ENCODE measurements at regions not wholly inside any gene's neighbourhood (a gene's known extent, or its start where the extent isn't known, plus 50 kb on each side); places are given as distances from the start of the nearest gene placed in this dataset.
"Not testable (repeated sequence)": the region's sequence is repeated elsewhere in the genome, so short reads cannot be mapped to it uniquely, and the experiment has no call there.

DNA sequence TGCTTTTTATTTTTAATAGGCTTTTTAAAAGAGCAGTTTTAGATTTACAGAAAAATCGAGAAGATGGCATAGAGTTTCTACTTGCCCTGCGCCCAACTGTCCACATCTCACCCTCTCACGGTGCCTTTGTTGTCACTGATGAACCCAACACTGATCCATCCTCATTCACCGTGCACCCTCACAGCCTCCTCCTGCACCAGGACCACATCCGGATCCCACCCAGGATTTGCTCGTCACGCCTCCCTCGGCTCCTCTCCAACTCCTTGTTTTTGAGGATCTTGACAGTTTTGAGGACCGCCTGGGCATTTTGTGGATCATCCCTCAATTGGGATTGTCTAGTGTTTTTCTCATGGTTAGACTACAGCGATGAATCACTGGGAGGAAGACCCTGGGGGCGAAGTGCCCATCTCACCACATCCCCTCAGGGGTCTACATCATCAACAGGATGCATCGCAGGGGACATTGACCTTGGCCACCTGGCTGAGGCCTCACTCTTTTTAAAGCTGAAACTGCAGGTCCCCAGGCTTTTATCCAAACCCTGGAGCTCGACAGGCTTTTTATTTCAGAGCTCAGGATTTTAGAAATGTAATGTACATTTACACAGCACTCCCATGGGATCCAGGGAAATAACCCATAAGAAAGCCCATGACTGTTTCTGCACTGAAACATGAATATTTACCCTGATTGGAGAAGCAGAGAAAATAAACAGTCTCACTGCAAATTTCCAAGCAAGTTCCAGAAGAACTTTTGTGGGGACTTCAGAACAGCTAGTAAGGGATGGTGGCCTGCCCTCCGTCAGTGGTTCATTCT is 71.8 kb upstream of the ZNF469 start:
- no peak for DNase-seq (ENCODE audit: extremely low read depth, low read depth)

DNA sequence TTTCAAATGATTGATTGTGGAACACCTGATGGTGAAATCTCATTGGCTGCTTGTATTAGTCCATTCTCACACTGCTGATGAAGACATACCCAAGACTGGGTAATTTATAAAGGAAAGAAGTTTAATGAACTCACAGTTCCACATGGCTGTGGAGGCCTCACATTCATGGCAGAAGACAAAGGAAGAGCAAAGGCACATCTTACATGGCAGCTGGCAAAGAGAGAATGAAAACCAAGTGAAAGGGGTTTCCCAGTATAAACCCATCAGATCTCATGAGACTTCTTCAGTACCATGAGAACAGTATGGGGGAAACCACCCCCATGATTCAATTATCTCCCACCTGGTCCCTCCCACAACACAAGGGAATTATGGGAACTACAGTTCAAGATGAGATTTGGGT is 70.9 kb upstream of the ZNF469 start:
- not testable (repeated sequence) for DNase-seq (ENCODE audit: extremely low read depth, low read depth)

DNA sequence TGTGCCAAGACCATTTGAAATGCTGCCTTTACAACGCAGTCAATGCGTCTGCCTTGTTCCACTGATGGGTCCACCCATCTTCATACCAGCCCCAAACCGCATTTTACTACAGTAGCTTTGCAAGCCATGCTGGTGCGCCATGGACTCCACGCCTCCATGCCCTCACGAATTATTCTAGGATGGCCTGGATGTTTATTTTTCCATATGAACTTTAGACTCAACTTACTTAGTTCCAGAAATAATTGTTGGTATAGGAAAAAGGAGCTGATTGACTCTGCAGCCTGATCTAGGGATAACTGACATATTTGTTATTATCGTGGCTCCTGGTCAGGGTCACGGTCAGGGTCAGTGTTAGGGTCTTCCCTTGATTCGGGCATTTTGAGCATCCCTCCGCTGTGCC is 70.0 kb upstream of the ZNF469 start:
- DNase-seq (ENCODE audit: extremely low read depth, low read depth), result no peak

DNA sequence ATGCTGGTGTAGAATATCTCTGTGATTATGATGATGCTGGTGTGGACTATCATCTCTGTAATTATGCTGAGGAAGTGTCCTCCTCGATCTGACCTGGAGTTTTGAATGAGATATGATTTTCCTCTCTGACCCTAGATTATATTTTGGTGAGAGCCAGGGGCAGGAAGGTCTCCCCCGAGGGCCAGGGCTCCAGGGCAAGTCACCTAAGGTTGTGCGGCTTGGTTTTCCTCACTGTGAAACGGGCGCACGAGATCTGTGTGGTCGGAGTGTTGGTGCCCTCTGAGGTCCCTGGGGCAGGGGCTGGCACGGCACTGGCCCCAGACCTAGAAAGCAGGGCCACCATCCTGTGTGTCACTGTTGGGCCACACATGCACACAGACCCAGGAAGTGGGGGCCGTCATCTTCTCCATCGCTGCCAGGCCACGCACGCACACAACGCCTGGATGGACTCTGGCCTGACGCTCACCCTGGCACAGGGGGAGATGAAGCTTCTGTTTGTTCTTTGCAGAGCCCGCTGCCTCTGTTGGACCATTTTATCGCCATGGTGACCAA is 67.7 kb upstream of the ZNF469 start:
- no peak for DNase-seq (ENCODE audit: extremely low read depth, low read depth)

DNA sequence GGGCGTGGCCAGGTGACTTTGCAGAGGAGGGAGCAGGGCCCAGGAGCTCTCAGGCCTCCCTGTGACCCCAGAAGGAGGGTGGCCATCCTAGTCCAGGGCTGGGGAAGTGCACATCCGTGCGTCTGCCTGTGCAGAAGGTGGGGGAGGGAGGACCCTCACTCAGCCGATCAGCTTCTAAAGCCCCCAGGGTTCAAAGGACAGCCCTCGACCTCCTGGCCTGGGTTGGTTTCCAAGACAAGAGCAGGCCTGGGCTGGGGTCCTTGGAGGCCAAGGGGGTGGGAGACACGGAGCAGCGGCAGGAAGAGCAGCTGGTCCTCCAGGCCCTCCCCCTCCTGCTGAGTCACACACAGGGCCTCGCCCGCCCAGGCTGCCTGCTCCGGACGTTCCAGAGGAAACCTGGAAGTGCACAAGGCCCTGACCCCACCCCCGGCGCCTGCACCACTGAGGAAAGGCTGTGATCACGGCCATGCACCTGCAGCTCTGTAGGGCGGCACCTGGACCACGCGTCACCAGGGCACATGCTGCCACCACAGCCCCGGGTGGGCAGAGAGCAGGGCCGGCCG is 67.1 kb upstream of the ZNF469 start:
- peak; percentile 69 for DNase-seq (ENCODE audit: extremely low read depth, low read depth)

DNA sequence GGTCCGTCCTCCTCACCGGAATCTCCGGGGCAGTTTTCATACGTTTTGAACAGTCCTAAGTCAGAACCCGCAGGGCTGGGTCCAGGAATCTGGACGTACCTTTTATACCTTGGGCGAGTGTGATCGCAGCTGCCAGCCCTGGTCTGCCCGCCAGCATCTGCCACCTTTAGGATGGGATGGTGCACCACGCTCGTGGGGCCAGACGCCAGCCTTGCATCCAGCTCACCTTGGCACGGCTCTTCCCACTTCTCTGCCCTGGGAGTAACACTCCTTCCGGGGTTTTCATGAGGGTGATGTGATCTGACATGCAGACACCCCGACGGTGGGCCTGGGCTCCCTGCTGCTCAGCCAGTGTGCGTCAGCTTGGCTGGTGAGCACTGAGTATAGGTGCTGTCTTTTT is 66.6 kb upstream of the ZNF469 start:
- DNase-seq (ENCODE audit: extremely low read depth, low read depth), result no peak

DNA sequence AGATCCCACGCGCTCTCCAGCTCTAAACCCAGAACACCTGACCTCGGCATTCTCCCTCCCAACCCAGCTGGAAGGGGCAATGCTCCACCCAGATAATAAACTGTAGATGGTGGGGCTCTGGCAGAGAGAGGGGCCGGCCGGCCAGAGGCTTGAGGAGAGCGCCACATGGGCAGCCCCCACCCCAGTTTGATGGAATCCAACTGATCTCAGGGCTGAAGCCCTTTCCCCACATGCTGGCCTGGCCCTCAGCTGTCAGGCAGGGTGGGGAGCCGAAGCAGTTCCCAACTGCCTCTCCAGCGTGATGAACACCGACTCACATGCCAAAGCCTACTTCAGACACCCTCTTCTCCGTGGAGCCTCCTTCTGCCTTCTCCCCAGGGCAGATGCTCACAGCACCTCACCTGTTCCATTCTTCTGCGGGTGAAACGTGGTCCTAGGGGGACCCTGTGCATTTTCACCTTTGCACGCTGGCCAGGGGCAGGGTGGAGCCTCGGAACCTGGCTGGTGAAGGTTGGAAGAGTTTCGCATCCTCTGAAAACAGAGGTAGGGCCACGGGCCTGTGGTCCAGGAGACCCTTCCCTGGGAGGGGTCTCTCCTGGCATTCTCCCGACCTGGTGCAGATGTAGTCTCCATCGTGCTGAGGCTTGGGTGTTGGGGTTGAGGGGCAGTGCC is 65.7 kb upstream of the ZNF469 start:
- no peak for DNase-seq (ENCODE audit: extremely low read depth, low read depth)

DNA sequence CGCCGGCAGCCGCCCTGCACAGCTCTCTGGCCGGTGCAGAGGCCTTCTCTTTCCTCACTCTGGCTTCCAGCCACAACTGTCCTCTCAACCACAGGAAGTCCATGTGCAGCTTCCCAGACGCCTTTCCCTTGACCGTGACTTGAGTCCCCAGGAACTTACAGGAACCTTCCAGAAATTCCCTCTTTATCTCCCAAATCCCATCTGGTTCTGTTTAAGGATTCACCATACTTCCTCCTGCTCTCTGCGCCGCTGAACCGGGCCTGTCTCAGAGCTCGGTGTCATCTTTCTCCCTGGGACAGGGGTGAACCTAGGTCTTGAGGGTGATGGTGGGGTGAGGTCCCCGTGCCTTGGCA is 65.2 kb upstream of the ZNF469 start:
- no peak for DNase-seq (ENCODE audit: extremely low read depth, low read depth)

DNA sequence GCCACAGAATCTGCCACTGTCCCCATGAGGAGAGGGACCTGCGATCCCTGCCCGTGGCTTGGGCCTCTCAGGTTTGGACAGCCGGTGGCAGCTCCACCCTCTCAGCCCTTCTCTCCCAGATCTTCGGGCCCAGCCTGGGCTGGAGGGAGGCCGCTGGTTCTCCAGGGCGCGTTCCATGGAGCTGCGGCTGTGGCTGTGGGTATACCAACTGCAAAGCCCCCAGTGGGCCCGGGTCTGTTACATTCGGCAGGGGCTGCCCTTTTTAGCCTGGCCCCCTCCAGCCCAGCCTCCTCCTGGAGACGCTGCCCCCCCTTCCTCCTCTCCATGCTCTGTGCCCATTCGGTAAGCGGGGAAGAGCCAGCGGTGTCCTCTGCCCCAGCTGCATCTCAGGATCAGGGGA is 64.7 kb upstream of the ZNF469 start:
- DNase-seq (ENCODE audit: extremely low read depth, low read depth), result no peak

DNA sequence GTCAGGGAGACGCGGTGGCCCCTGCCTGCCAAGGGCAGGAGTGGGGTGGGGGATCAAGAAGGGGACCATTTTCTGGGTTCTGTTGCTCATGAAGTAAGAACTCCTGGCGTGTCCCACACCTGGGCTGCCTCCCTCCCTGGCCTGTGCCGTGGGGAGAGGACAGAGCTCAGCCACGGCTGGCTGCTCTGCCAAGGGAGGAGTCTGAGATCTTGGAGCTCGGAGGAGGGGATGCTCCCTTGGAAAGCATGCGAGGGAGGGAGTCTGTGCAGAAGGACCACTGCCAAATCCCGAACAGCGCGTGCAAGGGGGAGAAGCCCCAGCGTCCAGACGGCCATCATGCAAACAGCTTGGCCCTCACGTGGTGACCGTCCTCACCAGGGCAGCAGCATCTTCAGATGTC is 64.2 kb upstream of the ZNF469 start:
- no peak for DNase-seq (ENCODE audit: extremely low read depth, low read depth)

DNA sequence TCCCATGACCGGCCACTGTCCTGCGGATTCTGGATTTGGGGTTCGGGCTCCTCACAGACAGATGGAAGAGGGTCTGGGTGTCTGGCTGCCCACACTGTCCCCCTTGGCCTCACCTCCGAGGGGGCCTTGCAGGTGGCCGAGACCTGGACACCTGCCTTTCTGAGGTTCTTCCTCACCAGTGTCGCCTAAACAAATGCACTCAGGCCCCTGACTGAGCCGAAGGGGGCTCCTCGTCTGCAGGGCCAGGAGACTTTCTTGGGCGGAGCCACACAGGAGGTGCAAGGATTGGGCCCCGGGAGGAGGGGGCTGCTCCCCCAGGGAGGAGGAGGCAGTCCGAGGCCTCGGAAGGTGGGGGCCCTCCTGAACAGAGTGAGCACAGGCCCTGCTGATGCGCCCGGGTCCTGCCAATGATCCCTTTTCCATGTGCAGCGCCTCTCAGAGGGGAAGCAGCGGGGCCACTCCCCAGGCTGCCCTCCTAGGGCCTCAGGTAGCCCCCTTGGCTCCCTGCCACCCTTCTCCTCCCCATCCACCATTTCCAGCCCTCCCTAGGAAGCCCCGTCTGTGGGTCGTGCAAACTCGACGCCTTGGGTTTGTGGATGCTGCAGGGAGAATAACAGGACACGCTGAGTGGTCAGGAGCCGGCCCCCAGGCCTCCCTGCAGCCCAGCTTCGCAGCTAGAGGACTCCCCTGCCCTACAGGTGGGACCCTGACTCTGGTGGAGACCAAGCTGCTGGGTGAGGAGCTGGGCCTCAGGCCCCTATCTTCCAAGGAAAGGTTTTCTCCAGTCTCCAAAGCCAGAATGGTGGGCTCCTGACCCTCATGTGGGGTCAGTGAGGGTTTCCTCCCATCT is 63.4 kb upstream of the ZNF469 start:
- no peak for DNase-seq (ENCODE audit: extremely low read depth, low read depth)

DNA sequence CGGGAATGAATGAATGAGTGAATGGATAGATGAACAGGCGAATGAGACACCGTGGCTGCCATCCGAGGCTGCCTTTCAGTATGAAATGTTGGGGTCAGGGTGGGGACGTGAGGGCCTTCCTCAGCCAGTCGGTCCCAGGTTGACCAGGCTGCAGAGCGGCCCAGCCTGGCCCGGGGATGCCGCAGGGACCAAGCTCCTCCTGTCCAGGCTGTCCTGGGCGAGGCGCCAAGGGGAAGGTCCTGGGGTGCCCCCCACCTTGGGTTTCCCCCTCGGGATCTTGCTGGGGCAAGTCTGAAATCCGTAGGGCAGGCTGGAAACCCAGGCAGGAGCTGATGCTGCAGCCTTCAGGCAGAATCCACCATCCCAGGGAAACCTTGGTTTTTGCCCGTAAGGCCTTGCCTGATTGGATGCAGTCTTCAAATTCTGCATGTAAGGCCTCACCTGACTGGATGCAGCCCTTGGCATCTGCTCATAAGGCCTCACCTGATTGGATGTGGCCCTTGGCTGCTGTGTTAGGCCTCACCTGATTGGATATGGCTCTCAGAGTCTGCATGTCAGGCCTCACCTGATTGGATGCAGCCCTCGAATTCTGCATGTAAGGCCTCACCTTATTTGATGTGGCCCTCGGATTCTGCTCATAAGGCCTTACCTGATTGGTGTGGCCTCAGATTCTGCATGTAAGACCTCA is 61.7 kb upstream of the ZNF469 start:
- DNase-seq (ENCODE audit: extremely low read depth, low read depth), result no peak

DNA sequence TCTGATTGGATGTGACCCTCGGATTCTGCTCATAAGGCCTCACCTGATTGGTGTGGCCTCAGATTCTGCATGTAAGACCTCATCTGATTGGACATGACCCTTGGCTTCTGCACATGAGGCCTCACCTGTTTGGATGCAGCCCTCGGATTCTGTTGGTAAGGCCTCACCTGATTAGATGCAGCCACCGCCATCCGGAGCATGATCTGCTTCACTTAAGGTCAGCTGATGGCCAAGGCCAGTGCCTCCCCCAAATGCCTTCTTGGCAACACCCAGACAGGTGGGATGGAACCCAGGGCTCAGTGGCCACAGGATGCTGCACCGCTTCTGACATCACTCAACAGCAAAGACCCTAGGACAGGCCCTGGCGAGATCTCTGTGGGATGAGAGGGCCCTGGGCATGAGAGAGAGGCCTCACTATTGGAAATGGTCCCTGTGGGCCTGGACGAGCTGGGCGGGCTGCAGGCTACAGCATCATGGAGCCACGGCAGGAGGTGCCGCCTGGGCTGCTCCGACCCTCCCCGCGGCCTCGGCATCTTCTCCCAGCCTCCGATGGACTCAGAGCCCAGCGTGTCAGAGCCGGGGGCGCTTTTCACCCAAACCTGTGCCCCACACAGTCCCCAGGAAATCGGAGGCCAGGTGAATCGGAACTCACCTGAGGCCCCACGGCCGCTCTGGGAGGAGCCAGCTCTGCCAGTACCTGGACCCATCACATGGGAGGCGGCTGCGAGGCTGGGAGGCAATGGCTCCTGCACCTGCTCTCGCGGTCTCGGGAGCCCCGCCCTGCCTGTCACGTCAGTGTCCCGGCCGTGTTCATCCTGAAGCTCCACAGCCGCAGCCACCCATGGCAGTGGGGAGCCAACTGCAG is 60.9 kb upstream of the ZNF469 start:
- no peak for DNase-seq (ENCODE audit: extremely low read depth, low read depth)

DNA sequence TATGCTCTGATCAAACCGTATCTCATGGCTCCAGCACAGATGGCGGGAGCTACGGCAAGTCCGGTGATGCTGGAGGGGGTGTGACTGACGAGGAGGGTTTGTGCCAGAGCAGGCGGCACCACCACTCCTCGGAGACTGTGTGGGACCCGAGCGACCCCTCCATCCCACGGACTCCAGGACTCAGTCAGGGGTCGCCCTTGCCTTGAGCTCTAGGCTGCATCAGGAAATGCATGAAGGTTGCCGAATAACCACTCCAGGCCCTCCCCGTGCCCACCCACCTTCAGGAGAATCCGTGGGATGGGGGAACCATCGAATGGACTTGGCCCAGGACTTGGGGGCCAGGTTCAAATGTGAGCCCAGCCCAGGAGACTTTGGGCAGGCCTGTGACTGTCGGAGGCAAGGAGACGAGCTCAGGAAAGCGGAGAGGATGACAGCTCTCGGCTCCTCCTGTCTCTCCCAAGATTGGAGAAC is 60.2 kb upstream of the ZNF469 start:
- no peak for DNase-seq (ENCODE audit: extremely low read depth, low read depth)

DNA sequence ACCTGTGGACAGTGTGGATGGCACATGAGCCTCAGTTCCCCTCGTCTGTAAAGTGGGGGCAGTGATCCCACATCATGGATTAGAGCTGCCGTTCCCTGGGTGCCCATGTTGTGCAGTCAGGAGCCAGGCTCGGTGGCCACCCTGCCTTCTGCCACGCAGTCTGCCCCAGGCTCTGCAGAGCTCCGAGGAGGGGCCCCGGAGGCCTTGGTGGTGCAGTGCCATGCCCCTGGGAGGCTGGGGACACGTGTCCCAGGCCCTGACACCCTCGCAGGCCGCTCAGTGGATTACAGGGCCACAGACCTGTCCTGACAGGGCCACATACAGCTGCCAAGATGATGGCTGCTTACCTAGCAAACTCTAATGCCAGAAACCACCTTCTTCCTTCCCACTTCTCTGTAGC is 59.7 kb upstream of the ZNF469 start:
- no peak for DNase-seq (ENCODE audit: extremely low read depth, low read depth)

DNA sequence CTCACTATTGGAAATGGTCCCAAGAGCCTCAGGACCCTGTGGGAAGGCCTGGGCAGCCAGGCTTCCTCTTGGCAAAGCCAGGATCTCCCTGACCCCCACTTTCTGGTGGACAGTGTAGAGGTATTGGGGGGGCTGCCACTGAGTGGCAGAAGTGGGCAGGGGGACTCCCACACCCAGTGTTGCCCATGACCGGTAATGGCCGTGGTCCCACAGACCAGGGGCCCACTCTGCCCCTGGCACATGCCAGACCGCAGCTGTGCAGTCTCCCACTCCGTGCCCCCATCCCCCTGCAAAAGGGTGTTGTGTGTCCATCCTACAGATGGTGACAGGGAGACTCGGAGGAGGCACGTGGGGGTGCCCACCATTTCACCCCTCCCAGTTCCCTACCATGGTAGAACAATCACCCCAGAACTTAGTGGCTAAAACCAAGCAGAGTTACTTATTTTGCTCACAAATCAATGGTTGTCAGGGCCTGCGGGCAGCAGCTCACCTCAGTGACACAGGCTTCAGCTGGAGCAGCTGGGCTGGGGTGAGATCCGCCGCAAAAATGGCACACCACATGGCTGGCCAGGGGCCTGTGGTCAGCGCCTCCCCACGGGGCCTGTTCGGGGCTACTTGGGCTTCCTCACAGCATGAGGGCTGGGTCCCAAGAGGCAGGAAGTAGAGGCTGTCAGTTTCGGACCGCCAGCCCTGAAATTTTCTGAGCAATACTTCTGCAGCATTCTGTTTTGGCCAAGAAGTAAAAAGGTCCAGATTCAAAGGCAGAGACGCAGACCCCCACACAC is 59.0 kb upstream of the ZNF469 start:
- no peak for DNase-seq (ENCODE audit: extremely low read depth, low read depth)

DNA sequence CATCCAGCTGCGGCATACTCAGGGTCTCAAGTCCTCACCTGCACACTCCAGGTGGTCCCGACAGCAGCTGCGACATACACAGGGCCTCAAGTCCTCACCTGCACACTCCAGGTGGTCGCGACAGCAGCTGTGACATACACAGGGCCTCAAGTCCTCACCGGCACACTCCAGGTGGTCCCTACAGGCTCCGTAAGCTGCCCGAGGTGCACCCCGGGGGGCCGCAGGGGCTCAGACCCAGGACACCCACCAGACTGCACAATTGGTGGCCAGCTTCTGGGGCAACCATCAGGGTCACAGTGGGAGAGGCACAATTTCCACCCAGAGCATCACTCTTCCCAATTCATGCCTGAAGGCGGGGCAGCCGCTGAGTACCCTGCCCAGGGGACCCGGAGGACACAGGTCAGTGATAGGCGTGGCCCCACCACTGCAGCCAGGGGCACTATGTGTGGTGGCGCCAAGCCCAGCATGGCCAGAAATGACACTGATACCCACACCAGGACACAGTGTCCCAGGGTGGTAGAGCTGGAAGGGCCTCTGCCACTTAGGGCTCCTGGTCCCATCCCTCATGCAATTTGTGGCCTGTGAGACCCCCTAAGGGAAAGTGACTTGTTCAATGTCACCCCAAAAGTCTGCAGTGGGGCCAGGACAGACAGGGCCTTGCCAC is 57.5 kb upstream of the ZNF469 start:
- DNase-seq (ENCODE audit: extremely low read depth, low read depth), result no peak

DNA sequence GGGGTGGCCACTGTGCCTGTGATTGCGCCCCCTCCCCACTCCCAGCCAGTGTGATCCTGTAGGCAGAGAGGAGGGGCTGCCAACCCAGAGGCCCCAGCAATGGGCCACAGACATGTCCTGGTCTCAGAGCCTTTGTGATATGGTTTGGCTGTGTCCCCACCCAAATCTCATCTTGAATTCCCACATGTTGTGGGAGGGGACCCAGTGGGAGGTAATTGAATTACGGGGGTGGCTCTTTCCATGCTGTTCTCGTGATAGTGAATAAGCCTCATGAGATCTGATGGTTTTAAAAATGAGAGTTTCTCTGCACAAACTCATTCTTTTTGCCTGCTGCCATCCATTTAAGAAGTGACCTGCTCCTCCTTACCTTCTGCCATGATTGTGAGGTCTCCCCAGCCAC is 56.8 kb upstream of the ZNF469 start:
- no peak for DNase-seq (ENCODE audit: extremely low read depth, low read depth)
